Osteoblast (primary cell): ENCODE measurements at regions not wholly inside any gene's neighbourhood (a gene's known extent, or its start where the extent isn't known, plus 50 kb on each side); places are given as distances from the start of the nearest gene placed in this dataset.
"Not testable (repeated sequence)": the region's sequence is repeated elsewhere in the genome, so short reads cannot be mapped to it uniquely, and the experiment has no call there.

ENCODE experiments used
- DNase-seq: peaks from one replicate; pipeline ENCODE4 v3.0.0; 2011; ENCODE audit warnings: low spot score, mixed read lengths; ENCODE audit not compliant: insufficient read length; ENCODE audit errors: missing footprints
- H2AFZ ChIP-seq: 2 replicates; pipeline ENCODE4 v1.6.0; 2011; ENCODE audit warnings: mild to moderate bottlenecking, low read length
- H3K27ac ChIP-seq: 2 replicates; pipeline ENCODE4 v1.5.1; 2011; ENCODE audit warnings: mild to moderate bottlenecking, low read depth, low read length, moderate library complexity
- H3K27me3 ChIP-seq: 2 replicates; pipeline ENCODE4 v1.6.0; 2012; ENCODE audit warnings: mild to moderate bottlenecking, control low read depth, inconsistent platforms, low read length, moderate library complexity; ENCODE audit not compliant: insufficient read depth
- H3K36me3 ChIP-seq: 2 replicates; pipeline ENCODE4 v1.5.1; 2011; ENCODE audit warnings: mild to moderate bottlenecking, low read length, control low read depth, moderate library complexity; ENCODE audit not compliant: insufficient read depth
- H3K4me1 ChIP-seq: 2 replicates; pipeline ENCODE4 v1.5.1; 2011; ENCODE audit warnings: mild to moderate bottlenecking, low read length, control low read depth, moderate library complexity; ENCODE audit not compliant: insufficient read depth
- H3K4me2 ChIP-seq: 2 replicates; pipeline ENCODE4 v1.6.0; 2011; ENCODE audit warnings: mild to moderate bottlenecking, low read length; ENCODE audit not compliant: insufficient read depth
- H3K4me3 ChIP-seq: fragments of 200-600 bp; sonication (generic); 3 replicates; pipeline ENCODE4 v1.5.1; 2012; ENCODE audit warnings: mild to moderate bottlenecking, low read length, inconsistent platforms; ENCODE audit not compliant: insufficient read depth
- H3K79me2 ChIP-seq: 2 replicates; pipeline ENCODE4 v1.6.0; 2012; ENCODE audit warnings: mild to moderate bottlenecking, low read length, control low read depth, inconsistent platforms; ENCODE audit not compliant: insufficient read depth
- H3K9me3 ChIP-seq: 2 replicates; pipeline ENCODE4 v1.5.1; 2011; ENCODE audit warnings: low read depth, low read length, control low read depth
- H4K20me1 ChIP-seq: 2 replicates; pipeline ENCODE4 v1.6.0; 2012; ENCODE audit warnings: mild to moderate bottlenecking, low read length, control low read depth; ENCODE audit not compliant: insufficient read depth
- CTCF ChIP-seq: IDR thresholded peaks from 2 replicates; pipeline ENCODE4 v1.5.1; 2011; ENCODE audit warnings: mild to moderate bottlenecking, low read depth, low read length, moderate library complexity; ENCODE audit errors: extremely low read depth

GRCh38 chr15:81923561-81924350, 122.1 kb downstream of the MEX3B start:
- Histone ChIP-seq H3K27me3 (peaks cover 5% of the 10 kb centered on the region), H3K4me1 (no peaks in the 10 kb centered on the region), H3K9me3 (no peaks in the 10 kb centered on the region), H2AFZ (no peak overlapping the region), H4K20me1 (no peaks in the 10 kb centered on the region), H3K4me2 (no peak overlapping the region), H3K27ac (no peak overlapping the region), H3K36me3 (no peaks in the 10 kb centered on the region), H3K4me3 (no peak overlapping the region), H3K79me2 (no peaks in the 10 kb centered on the region)
- no peak for TF ChIP-seq CTCF
- no peak for DNase-seq

- H3K79me2 ChIP-seq: no peaks in the 10 kb centered on the region
- no peak overlapping the region for H2AFZ ChIP-seq
- peaks cover 3% of the 10 kb centered on the region for H3K9me3 ChIP-seq
- H3K4me3 ChIP-seq: no peak overlapping the region
- no peak for TF ChIP-seq CTCF
- no peak overlapping the region for H3K27ac ChIP-seq
- H3K27me3 ChIP-seq: no peaks in the 10 kb centered on the region
- H3K36me3 ChIP-seq: no peaks in the 10 kb centered on the region
- no peak overlapping the region for H3K4me2 ChIP-seq
- DNase-seq: no peak
- H4K20me1 ChIP-seq: no peaks in the 10 kb centered on the region
- no peaks in the 10 kb centered on the region for H3K4me1 ChIP-seq
These were observed 123.7 kb downstream of the MEX3B start for GRCh38 chr15:81922143-81922542.

GRCh38 chr15:81921163-81921562, 124.7 kb downstream of the MEX3B start:
- TF ChIP-seq CTCF: no peak
- no peaks in the 10 kb centered on the region for H3K4me1 ChIP-seq
- no peak overlapping the region for H2AFZ ChIP-seq
- H3K4me3 ChIP-seq: no peak overlapping the region
- H3K9me3 ChIP-seq: peaks cover 3% of the 10 kb centered on the region
- no peaks in the 10 kb centered on the region for H3K36me3 ChIP-seq
- H4K20me1 ChIP-seq: no peaks in the 10 kb centered on the region
- no peaks in the 10 kb centered on the region for H3K79me2 ChIP-seq
- H3K4me2 ChIP-seq: no peak overlapping the region
- no peak overlapping the region for H3K27ac ChIP-seq
- DNase-seq: no peak
- H3K27me3 ChIP-seq: no peaks in the 10 kb centered on the region

- H3K79me2 ChIP-seq, H3K9me3 ChIP-seq, H3K4me2 ChIP-seq, H2AFZ ChIP-seq, H3K4me1 ChIP-seq, DNase-seq, H3K27me3 ChIP-seq, H3K4me3 ChIP-seq, H3K36me3 ChIP-seq, H4K20me1 ChIP-seq, H3K27ac ChIP-seq: not testable (repeated sequence)
These were observed 127.1 kb downstream of the MEX3B start for GRCh38 chr15:81918767-81919166.
